NCI-H2196 (cell line): ENCODE measurements at regions not wholly inside any gene's neighbourhood (a gene's known extent, or its start where the extent isn't known, plus 50 kb on each side); places are given as distances from the start of the nearest gene placed in this dataset.
"Not testable (repeated sequence)": the region's sequence is repeated elsewhere in the genome, so short reads cannot be mapped to it uniquely, and the experiment has no call there.

Source experiments
- DNase-seq: peaks from one replicate; lab custom pipeline; 2025; ENCODE audit not compliant: unreplicated experiment; lab: John Stamatoyannopoulos, UW

- DNase-seq, result no peak
Measured at GRCh38 chr15:39260391-39260790, 320.5 kb upstream of the THBS1 start.

DNA sequence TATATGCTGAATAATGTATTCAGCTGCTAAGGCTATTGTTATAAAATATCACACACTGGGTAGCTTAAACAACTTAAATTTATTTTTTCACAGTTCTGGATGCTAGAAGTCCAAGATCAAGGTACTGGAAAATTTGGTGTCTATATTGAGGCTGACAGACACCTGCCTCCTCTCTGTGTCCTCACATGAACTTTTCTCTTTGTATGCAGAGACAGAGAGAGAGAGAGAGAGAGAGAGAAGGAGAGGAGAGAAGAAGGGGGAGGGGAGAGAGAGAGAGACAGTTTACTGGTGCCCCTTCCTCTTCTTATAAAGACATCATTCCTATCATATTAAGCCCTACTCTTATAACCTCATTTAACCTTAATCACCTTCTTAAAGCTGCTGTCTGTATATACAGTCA is 320.1 kb upstream of the THBS1 start:
- DNase-seq, result no peak

GRCh38 chr15:39261397-39262183 is 319.3 kb upstream of the THBS1 start:
- not testable (repeated sequence) for DNase-seq

- DNase-seq, result not testable (repeated sequence)
Measured at GRCh38 chr15:39262995-39263772, 317.7 kb upstream of the THBS1 start.

- no peak for DNase-seq
Measured at GRCh38 chr15:39265261-39265660, 315.6 kb upstream of the THBS1 start.

DNA sequence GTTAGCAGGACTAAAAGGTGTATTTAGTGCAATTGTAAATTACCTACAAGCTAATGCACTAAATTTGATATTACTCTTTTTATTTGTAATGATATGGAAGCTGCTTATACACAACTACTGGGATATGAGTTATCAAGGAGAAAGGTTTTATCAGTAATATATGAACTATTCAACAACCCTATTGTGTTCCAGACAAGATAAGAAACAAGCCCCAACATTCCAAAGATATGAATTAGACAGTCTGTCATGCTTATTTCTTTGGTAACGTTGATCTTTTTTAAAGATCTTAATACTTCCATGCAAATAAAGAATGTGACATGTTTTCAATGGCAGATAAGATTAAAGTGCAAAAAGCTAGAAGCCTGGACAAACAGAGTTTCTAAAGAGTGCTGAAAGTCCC is 314.0 kb upstream of the THBS1 start:
- DNase-seq, result no peak

- DNase-seq, result no peak
Measured at GRCh38 chr15:39267685-39268084, 313.2 kb upstream of the THBS1 start.

DNA sequence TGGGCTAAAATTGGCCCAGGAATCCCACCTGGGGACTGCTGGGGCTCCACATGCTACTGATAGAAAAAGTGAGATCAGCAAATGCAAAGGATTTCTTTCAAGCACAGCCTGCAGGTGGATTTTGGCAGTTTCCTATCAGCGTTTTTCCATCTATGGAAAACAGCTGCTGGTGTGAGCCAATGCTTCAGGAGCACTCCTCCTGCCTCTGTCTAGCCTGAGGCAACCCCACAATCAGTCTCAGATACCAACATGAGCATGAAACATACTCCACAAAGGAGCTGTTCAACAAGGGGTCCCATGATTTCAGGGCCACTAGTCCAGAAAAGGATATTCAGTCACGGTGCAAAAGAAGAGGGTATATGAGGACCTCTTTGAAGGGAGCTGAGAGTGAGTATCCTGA is 311.5 kb upstream of the THBS1 start:
- DNase-seq, result no peak

DNA sequence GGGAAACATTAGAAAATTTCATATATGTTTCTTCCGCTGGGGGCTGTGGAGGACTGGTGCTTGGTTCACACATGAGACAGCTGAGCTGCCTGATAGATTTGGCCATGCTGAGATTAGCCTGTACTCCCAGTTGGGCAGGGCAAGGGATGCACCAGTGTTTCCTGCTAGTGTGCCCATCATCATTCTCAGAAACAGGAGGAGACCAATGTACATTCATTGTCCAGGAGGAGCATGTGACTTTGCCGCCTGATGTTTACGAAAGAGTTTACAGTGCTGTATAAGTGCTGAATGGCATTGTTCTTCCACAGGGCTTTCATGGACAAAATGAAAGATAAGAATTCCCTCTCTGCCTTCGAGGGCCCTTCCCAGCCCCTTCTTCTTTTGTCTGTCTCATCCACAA is 311.1 kb upstream of the THBS1 start:
- DNase-seq, result no peak

GRCh38 chr15:39270221-39270855 is 310.5 kb upstream of the THBS1 start:
- no peak for DNase-seq

- no peak for DNase-seq
Measured at GRCh38 chr15:39270934-39271333, 309.9 kb upstream of the THBS1 start.

DNA sequence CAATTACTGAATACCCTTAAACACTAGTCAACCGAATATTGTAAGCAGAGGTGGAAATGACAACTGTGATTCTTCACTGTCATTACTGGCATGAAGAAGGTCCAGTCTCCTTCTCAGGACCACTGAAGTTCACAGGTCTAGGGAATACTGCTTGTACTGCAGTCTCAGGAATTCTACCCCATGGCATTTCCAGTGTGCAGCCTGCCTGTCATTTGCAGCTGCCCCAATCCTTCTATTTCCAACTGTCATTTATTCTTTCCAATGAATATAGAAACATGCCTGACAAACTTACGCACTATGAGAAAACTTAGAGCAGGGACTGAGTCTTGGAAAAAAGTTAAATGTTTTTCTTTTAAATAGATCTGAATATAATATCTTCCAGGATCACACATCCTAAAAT is 308.0 kb upstream of the THBS1 start:
- no peak for DNase-seq

- DNase-seq, result peak; percentile 83
Measured at GRCh38 chr15:39273717-39274411, 307.0 kb upstream of the THBS1 start.

DNA sequence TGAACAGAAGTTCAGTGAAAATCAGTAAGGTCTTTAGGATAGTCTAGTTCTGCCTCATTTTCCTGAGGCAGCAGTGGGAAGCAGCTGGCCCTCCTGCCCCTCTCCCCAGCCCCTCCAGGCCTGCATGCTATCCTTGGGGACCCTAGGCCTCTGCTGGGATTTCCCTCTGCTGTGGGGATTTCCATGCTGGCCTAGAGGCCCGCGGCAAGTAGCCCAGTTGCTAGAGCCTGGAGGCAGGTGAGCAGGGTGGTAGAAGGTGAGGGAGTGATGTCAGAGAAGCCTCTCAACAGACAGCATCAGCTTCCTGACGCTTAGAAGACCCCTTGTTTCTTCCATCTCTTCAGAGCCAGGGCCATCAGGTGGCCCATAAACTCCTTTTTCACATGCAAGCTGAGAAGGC is 305.8 kb upstream of the THBS1 start:
- DNase-seq, result no peak

DNA sequence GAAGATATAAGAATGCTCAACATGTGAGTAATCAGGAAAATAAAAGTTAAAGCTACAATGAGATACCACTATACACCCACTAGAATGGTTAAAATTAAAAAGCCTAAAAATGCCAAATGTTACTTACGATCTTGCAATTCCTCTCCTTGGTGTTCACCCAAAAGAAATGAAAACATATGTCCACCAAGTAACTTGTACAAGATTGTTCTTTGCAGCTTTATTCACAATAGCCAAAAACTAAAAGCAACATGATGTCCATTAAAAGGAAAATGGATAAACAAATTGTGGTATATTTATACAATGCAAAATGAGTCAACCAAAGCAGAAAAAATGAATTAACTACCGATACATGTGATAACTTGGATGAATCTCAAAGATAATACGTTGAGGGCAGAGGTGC is 301.6 kb upstream of the THBS1 start:
- DNase-seq, result no peak

DNA sequence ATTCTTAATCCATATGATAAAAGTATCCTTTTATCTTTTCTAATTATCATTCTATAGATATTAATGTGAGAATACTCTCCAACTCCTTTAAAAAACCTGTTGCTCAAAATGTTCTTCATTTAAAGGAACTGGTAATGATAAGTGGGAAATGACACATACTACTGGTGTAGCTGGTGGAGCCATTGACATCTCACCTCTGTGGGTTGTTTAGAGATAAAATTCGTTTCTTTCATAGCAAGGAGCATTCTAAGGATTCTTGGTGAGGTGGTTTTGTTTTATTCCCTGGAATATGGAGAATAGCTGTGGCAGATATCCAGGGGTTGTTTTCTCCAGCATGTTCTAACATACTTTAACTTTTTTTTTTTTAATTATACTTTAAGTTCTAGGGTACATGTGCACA is 299.8 kb upstream of the THBS1 start:
- no peak for DNase-seq

- no peak for DNase-seq
Measured at GRCh38 chr15:39282663-39283208, 298.1 kb upstream of the THBS1 start.

DNA sequence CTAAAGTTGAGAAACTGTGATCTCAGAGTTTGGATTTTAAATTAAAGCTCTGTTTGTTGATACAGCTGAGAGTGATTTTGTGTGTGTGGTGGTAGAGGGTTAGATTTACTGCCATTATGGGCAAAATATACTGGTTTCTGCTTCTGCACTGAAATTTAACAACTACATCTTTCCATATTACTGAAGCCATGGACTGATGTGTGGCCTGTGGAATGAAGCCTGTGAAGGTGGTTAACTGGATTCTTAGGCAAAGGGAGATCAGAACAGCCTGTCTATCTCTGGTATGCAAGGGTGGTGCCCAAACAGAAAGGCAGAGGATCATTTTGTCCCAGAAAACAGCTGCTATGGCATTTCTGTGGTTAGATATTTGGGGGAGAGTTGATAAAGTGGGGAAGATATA is 297.3 kb upstream of the THBS1 start:
- no peak for DNase-seq

DNA sequence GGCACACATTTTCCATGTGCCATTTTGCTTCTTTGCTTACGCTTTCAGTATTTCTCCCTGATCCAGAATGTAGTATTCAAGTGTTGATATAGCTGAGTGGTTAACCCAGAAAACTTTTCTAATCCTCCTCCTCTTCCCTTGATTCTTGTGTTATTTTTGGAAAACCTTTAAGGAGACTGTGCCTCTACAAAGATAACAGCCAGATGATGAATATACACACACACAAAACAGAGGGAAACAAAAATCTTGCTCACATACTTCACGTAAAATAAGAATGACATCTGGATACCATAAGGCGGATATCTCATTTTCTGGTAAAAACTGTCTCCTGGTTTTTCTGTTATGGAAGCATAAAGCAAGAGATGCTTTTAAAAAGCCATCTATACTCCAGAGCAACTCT is 295.8 kb upstream of the THBS1 start:
- DNase-seq, result no peak

DNA sequence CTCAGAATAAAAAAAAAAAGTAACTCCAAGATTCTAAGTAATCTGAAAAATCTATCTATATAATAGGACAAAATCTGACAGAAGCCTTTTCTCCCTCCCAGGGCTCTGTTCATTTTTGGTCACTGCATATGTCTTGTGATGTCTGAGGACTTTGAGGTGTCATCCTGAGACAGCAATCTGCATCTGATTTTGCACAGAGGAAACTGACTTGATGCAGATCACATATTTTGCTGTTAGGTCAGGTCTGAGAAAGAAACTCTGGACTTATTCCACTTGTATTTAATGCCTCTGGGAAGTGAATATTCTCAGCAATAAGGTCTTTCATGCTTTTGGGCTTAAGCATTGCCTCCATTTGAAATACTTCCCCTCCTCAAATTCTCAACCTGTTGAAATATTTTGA is 295.2 kb upstream of the THBS1 start:
- DNase-seq, result no peak

DNA sequence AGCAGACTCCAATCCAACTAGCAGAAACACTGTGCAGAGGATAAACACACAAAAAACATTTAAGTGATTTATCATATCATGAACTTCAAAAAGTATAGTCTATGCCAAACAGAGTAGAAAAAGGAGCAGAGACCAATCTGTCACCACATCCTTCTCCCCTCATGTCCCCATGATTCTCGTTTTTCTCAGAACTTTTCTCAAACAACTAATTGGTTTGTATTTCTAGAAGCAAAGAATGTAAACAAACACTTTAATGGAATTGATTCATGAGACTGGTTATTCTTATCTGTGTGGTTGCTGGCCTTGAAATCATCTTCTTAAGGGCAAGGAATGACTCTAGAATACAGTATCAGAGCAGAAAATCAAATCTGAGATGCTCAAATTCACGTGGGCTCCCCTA is 294.2 kb upstream of the THBS1 start:
- no peak for DNase-seq
